Activated CD8-positive, alpha-beta memory T cell treated with anti-CD3 and anti-CD28 coated beads for 24 hours (primary cell): ENCODE measurements at regions not wholly inside any gene's neighbourhood (a gene's known extent, or its start where the extent isn't known, plus 50 kb on each side); places are given as distances from the start of the nearest gene placed in this dataset.

Experiments used
- DNase-seq: peaks from one replicate; pipeline ENCODE4 v3.0.0-alpha.2; 2020

DNA sequence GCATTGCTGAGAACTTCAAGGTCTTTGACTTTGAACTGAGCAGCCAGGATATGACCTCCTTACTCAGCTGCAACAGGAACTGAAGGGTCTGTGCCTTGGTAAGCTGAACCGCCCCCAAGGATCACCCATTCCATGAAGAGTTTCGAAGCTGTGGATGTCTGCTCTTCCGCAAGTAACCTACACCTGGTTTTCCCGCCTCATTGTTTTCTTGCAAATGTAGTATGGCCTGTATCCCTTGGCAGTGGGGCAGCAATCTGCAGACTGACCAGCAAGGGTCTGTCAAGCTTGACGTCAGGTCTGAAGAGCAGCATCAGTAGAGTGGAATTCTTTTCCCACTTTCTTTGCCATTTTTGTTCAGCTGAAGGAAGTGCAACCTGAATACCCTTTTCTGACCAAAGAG is 62.6 kb upstream of the RAB12 start:
- no peak for DNase-seq

DNA sequence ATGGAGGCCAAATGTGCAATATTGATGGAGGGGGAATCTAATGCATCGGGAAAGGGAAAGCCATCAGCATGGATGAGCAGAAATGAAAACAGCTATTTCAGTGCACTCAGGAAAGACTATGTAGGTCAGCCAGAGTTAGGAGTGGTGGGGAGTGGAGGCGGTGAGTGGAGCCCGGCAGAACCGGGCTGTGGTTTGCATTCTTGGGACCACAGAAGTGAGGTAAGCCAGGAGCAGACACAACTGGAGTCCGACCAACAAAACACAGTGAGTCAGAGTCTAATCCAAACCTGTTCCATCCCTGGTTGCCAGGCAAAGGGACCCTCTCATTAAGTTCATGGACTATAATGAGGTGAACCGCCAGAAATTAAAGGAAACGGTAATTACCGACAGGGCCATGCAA is 61.1 kb upstream of the RAB12 start:
- DNase-seq, result no peak

GRCh38 chr18:8549254-8549757 is 59.9 kb upstream of the RAB12 start:
- DNase-seq, result no peak

- DNase-seq, result no peak
Observed at GRCh38 chr18:8552151-8552550, 57.1 kb upstream of the RAB12 start.

DNA sequence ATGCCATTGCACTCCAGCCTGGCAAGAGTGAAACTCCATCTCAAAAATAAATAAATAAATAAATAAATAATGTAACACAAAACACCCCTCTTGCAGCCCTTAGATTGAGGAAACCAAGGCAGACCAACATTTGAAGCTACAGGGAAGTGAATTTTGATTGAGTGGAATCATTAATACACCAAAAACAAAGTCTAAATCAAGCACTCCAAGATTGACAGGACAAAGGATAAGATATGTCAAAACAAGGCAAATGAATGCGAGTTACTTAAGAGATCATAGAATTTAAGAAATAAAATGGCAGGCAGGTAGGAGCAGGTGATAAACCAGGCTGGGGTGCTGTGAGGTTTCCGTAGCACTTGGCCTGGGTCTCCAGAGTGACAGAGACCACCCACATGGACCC is 54.9 kb upstream of the RAB12 start:
- no peak for DNase-seq

GRCh38 chr18:8556424-8556823 is 52.8 kb upstream of the RAB12 start:
- no peak for DNase-seq
